HG03457 (cell line): ENCODE measurements at regions not wholly inside any gene's neighbourhood (a gene's known extent, or its start where the extent isn't known, plus 50 kb on each side); places are given as distances from the start of the nearest gene placed in this dataset.
"Not testable (repeated sequence)": the region's sequence is repeated elsewhere in the genome, so short reads cannot be mapped to it uniquely, and the experiment has no call there.

Experiments
- ATAC-seq: cut with Tn5 transposase; IDR thresholded peaks from one replicate; pipeline ENCODE4 v1.9.1; 2021; ENCODE audit warnings: moderate number of reproducible peaks; ENCODE audit not compliant: unreplicated experiment

DNA sequence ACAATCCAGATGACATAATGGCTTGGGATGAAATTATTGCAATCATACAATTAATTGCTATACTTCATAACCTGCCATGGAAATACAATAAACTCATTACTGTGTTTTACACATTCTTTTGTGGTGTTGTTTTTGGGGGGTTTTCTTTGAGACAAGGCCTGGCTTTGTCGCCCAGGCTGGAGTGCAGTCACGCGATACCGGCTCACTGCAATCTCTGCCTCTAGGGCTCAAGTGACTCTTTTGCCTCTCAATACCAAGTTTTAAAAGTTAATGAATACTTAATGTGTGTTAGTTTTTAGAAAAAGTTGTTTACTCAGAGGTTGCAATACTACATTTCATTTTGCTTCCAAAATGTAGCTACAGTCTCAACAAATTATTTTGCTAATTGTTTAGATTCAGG is 598.4 kb downstream of the CHSY3 start:
- ATAC-seq: no peak

GRCh38 chr5:130501151-130501865 is 597.0 kb downstream of the CHSY3 start:
- ATAC-seq: no peak

GRCh38 chr5:130500495-130500894 is 596.2 kb downstream of the CHSY3 start:
- ATAC-seq: not testable (repeated sequence)

- ATAC-seq: no peak
These were observed 592.0 kb downstream of the CHSY3 start for GRCh38 chr5:130496215-130496614.

GRCh38 chr5:130488252-130488651 is 584.0 kb downstream of the CHSY3 start:
- no peak for ATAC-seq

DNA sequence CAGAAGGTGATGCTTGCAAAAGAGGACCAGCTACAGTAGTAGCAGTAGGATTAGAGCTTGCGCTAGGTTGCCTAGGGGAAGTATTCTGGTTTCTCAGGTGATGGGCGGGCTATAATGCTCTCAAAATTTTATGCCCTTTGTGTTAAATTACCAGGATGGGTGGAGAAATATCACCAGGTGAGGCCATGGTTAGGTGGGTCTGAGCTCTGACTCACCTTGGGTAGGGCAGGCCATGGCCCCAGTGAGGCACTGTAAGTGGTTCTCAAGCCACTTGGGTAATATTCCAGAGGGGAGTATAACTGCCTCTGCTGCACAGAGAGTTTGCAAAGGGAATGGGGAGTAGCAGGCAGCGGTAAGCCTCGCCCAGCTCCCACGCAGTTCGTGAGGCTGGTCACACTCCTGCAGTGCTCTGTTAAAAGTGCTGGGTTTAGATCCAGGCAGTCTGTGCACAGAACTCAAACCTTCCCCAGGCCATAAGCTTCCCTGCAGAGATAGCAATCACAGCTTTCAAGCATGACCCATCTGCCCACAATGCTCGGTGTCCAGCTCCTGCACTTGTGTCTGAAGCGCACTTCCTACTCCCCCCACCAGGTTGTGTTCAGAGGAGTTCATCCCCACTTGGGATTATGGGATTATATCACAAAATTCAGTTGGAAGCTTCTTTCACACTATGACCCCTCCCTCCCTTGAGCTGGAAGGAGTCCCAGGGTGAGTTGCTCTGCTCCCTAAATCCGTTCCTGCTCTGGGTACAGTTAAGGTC is 575.0 kb downstream of the CHSY3 start:
- no peak for ATAC-seq

DNA sequence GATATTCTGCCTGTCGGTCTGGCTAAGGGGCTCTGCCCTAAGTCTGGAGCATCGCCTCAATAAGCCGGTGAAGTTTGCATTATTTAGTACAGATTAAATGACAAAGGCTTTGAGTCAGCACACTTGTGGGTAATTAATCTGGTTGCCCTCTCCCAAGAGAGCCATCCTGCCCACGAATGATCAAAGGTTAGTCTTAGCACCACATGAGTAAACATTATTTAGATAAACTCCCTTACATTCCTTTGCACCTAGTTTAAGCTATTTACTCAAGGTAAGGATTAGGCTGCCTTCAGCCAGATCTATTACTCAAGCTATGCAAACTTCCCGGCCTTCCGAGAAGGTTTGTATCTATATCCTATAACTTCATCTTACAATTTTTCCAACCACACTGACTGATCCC is 572.1 kb downstream of the CHSY3 start:
- ATAC-seq: no peak

DNA sequence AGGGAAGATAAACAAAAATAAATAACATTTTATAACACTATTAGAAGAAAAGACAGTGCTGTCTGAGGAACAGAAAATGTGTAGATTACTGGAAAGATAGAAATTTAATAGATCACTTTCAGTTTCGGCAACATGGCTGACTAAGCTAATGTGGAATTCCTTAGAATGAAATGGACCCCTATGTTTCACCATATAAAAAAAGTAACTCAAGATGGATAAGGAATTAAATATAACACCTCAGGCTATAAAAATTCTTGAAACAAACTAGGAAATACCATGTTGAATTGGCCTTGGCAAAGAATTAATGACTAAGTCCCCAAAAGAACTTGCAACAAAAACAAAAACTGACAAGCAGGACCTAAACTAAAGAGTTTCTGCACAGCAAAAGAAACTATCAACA is 558.3 kb downstream of the CHSY3 start:
- no peak for ATAC-seq

- ATAC-seq: no peak
These were observed 550.9 kb downstream of the CHSY3 start for GRCh38 chr5:130455175-130455574.

GRCh38 chr5:130452744-130453143 is 548.5 kb downstream of the CHSY3 start:
- no peak for ATAC-seq

DNA sequence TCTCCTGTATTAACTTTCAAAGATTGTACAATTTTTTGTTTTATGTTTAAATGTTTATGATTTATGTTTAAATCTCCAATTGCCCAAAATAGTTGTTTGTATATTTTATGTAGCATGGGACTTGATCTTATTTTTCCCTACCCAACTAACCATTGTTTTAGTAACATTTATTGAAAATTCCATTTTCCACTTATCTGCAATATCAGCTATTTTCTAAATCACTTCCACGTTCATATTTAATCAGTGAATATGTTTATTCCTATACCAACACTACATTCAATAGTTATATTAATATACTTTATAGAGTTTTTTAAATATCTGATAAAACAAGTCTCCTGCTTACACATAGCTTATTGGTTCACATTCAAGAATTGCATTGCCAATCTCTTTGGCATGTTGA is 532.2 kb downstream of the CHSY3 start:
- ATAC-seq: no peak

DNA sequence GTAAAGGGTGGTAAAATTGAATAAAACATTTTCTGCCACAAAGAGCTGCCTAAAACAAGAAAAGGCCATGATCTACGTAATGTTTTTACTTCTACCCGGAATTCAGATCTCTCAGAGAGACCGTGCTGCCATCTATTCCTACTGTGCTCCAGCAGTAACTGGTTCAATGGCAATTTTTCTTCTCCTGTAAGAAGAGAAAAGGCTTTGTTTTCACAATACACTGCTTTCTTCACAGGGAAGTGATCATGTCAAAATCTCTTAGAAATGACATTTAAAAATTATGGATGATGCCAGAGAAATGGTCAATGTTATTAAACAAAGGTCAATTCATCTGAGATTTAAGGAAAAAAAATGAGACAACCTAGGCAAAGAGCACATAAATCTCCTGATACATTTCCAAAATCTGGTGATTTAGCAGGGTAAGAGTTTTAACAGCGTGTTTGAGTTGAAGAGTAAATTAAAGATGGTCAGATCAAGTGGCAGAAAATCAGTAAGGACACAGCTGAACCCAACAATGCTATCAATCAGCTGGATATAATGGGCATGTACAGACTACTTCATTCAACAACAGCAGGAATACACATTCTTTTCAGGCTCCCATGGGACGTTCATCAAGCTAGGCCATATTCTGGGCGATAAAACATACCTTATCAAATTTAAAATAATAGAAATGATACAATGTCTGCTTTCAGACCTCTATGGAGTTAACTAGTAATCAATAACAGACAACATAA is 523.1 kb downstream of the CHSY3 start:
- ATAC-seq: no peak

- no peak for ATAC-seq
These were observed 521.2 kb downstream of the CHSY3 start for GRCh38 chr5:130425424-130425823.

DNA sequence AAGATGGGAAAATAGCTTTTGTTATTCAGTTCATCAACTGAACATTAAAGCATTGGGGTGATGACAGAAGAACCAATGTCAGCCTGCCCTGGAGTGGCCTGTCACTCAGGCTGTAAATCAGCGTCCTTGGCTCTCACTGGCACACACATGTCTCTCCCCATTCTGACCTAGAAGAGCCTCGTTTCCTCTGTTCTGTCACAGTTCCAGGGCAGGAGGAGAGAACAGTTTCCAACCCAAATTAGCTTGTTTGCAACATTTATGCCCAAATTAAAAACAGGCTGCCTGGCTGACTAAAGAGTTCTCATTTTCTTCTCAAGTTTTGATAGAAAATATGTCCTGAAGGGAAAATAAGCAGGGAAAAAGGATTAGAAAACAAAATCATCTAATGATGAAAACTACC is 520.1 kb downstream of the CHSY3 start:
- ATAC-seq: no peak

- ATAC-seq: no peak
These were observed 498.6 kb downstream of the CHSY3 start for GRCh38 chr5:130402906-130403305.

GRCh38 chr5:130400091-130400490 is 495.8 kb downstream of the CHSY3 start:
- ATAC-seq: no peak

DNA sequence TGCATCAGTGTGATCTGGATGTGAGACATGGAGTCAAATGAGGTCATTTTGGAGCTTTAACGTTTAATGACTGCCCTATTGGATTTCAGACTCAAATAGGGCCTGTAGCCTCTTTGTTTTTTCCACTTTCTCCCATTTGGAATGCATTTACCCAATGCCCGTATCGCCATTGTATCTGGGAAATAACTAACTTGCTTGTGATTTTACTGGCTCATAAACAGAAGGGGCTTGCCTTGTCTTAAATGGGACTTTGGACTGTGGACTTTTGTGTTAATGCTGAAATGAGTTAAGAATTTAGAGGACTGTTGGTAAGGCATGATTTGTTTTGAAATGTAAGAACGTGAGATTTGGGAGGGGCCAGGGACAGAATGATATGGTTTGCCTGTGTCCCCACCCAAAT is 494.6 kb downstream of the CHSY3 start:
- no peak for ATAC-seq

GRCh38 chr5:130397727-130398126 is 493.5 kb downstream of the CHSY3 start:
- not testable (repeated sequence) for ATAC-seq

DNA sequence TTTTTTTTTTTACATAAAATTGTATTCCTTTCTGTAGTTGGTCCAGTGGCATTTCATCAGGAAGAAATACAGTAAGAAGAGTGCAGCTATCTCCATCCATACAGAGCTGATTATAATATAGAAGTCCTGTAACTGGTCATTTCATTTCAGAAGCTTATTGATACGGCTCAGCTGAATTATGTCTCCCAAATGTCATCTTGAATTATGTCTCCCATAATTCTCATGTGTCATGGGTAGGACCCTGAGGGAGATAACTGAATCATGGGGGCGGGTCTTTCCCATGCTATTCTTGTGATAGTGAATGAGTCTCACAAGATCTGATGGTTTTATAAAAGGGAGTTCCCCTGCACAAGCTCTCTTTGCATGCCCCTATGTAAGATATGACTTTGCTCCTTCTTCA is 492.9 kb downstream of the CHSY3 start:
- no peak for ATAC-seq

- ATAC-seq: not testable (repeated sequence)
These were observed 487.5 kb downstream of the CHSY3 start for GRCh38 chr5:130391727-130392264.

DNA sequence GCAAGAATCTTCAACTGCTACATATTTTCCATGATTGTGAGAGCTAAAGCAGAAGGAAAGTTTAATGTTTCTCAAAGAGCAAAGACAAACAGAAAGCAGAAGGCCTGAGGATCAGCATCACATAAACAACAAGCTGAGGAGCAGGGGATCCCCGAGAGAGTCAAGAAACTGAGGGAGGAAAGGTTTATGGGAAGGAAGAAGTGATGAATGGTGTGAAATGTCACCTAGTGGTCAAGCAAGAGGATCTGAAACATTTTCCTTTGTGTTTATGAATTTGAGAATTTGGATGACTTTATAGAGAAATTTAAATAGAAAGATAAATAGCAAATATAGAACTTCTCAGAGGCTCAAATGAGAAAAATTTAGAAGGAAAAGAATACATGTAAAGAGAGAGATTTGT is 481.9 kb downstream of the CHSY3 start:
- no peak for ATAC-seq

DNA sequence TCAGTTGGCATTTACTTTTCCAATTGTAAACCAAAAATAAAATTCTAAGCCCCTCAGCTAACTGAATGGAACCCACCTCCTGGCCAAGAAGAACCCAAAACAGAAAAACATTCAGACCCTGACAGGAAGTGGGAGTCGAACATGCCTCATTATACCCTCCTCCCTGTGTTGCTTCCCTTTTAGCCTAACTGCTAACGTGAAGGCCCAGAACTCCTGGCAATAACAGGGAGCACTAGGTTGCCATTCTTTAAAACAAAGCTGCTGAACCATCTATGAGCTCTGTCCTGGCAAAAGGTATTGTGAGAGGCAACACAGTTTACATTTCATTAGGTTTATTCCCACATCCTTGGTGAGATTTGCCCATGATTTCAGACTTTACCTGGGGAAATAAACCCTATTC is 481.4 kb downstream of the CHSY3 start:
- no peak for ATAC-seq
